ENCODE measurements at regions not wholly inside any gene's neighbourhood (a gene's known extent, or its start where the extent isn't known, plus 50 kb on each side); places are given as distances from the start of the nearest gene placed in this dataset.
"Not testable (repeated sequence)": the region's sequence is repeated elsewhere in the genome, so short reads cannot be mapped to it uniquely, and the experiment has no call there.

GRCh38 chr5:87511778-87512177 is 99.0 kb upstream of the CCNH start:
- H3K27ac Mint-ChIP-seq = not testable (repeated sequence)

GRCh38 chr5:87503004-87503403 is 90.3 kb upstream of the CCNH start:
- Mint-ChIP-seq H3K9me3 (no peaks in the 10 kb centered on the region), H3K27me3 (ENCODE audit: insufficient read depth, low read depth, poor library complexity) (no peaks in the 10 kb centered on the region), H3K4me3 (no peak overlapping the region), H3K27ac (no peak overlapping the region), H3K36me3 (ENCODE audit: low read depth) (no peaks in the 10 kb centered on the region), H3K4me1 (no peaks in the 10 kb centered on the region)
- Histone ChIP-seq H3F3A (replicated peaks; ENCODE audit: low read depth) (no peaks in the 10 kb centered on the region), H2AFZ (no peak overlapping the region), H3K79me2 (replicated peaks; ENCODE audit: insufficient read depth) (no peaks in the 10 kb centered on the region), H3K4me3 (no peak overlapping the region), H3K4me2 (no peak overlapping the region), H4K20me1 (replicated peaks; ENCODE audit: insufficient read depth) (no peaks in the 10 kb centered on the region), H3K36me3 (ENCODE audit: insufficient read depth) (no peaks in the 10 kb centered on the region), H3K27me3 (ENCODE audit: insufficient read depth) (no peaks in the 10 kb centered on the region), H3K4me1 (ENCODE audit: insufficient read depth) (no peaks in the 10 kb centered on the region), H3K27ac (ENCODE audit: low read depth) (no peak overlapping the region), H3K9me2 (ENCODE audit: insufficient read depth) (no peaks in the 10 kb centered on the region)
- ATAC-seq (no peak), DNase-seq (ENCODE audit: low spot score) (no peak)
- TF ChIP-seq NANOG (IDR thresholded peaks at IDR 0.05; ENCODE audit: borderline replicate concordance) = no peak

More at GRCh38 chr5:87511778-87512177, 99.0 kb upstream of the CCNH start:
- not testable (repeated sequence) for H3K4me1 ChIP-seq (ENCODE audit: insufficient read depth); H3K36me3 Mint-ChIP-seq (ENCODE audit: low read depth); H3K36me3 ChIP-seq (ENCODE audit: insufficient read depth); H4K20me1 ChIP-seq (replicated peaks; ENCODE audit: insufficient read depth); H3K27ac ChIP-seq (ENCODE audit: low read depth); H3K4me2 ChIP-seq; H3K9me2 ChIP-seq (ENCODE audit: insufficient read depth); H3K4me3 ChIP-seq; H3K27me3 ChIP-seq (ENCODE audit: insufficient read depth); DNase-seq (ENCODE audit: low spot score); H3F3A ChIP-seq (replicated peaks; ENCODE audit: low read depth); H2AFZ ChIP-seq; H3K4me1 Mint-ChIP-seq; H3K27me3 Mint-ChIP-seq (ENCODE audit: insufficient read depth, low read depth, poor library complexity); H3K4me3 Mint-ChIP-seq; ATAC-seq; H3K79me2 ChIP-seq (replicated peaks; ENCODE audit: insufficient read depth)
- H3K9me3 Mint-ChIP-seq = peaks cover 17% of the 10 kb centered on the region

- Histone ChIP-seq H3K4me2 (no peak overlapping the region), H3K27me3 (ENCODE audit: insufficient read depth) (no peaks in the 10 kb centered on the region), H3K4me3 (no peak overlapping the region), H2AFZ (peak overlapping the region; percentile 74; the same call in 1 of the 2 replicates), H3K27ac (ENCODE audit: low read depth) (no peak overlapping the region), H4K20me1 (replicated peaks; ENCODE audit: insufficient read depth) (no peaks in the 10 kb centered on the region), H3F3A (replicated peaks; ENCODE audit: low read depth) (no peaks in the 10 kb centered on the region), H3K79me2 (replicated peaks; ENCODE audit: insufficient read depth) (no peaks in the 10 kb centered on the region), H3K36me3 (ENCODE audit: insufficient read depth) (no peaks in the 10 kb centered on the region), H3K4me1 (ENCODE audit: insufficient read depth) (no peaks in the 10 kb centered on the region), H3K9me2 (ENCODE audit: insufficient read depth) (no peaks in the 10 kb centered on the region)
- no peak overlapping the region for H3K27ac Mint-ChIP-seq
- DNase-seq (ENCODE audit: low spot score) (peak; percentile 3), ATAC-seq (peak; percentile 45; the same call in 2 of the 3 replicates)
- H3K4me3 Mint-ChIP-seq = no peak overlapping the region
- no peaks in the 10 kb centered on the region for H3K4me1 Mint-ChIP-seq
- no peaks in the 10 kb centered on the region; the same call in 2 of the 3 replicates for H3K9me3 Mint-ChIP-seq
- H3K36me3 Mint-ChIP-seq (ENCODE audit: low read depth) = no peaks in the 10 kb centered on the region
- H3K27me3 Mint-ChIP-seq (ENCODE audit: insufficient read depth, low read depth, poor library complexity) = no peaks in the 10 kb centered on the region
- TF ChIP-seq ETS1 (IDR thresholded peaks at IDR 0.05) = no peak
- no peak for TF ChIP-seq ZNF462 (CRISPR knock-in tag; IDR thresholded peaks at IDR 0.05)
Measured at GRCh38 chr5:87499478-87500410, 87.0 kb upstream of the CCNH start.

All from GM23338 (cell line).